PC-3 (cell line): ENCODE measurements at regions not wholly inside any gene's neighbourhood (a gene's known extent, or its start where the extent isn't known, plus 50 kb on each side); places are given as distances from the start of the nearest gene placed in this dataset.

ENCODE experiments used
- CTCF ChIP-seq: fragments of 300-600 bp; sonication (generic); conservative IDR thresholded peaks from 2 replicates; pipeline ENCODE4 v1.5.1; 2017; ENCODE audit warnings: antibody characterized with exemption, low read depth, mild to moderate bottlenecking, low read length
- EZH2 ChIP-seq: fragments of 300-600 bp; sonication (generic); IDR thresholded peaks from one replicate; pipeline ENCODE4 v1.6.1; 2017; ENCODE audit warnings: antibody characterized with exemption, mild to moderate bottlenecking, low read length; ENCODE audit not compliant: unreplicated experiment
- EZH2phosphoT487 ChIP-seq: fragments of 300-600 bp; sonication (generic); IDR thresholded peaks from 2 replicates; pipeline ENCODE4 v1.6.1; 2018; ENCODE audit warnings: mild to moderate bottlenecking, antibody characterized with exemption, low read length, borderline replicate concordance

GRCh38 chr16:88323546-88324330 is 59.0 kb upstream of the ZNF469 start:
- no peak for TF ChIP-seq CTCF
- no peak for TF ChIP-seq EZH2
- TF ChIP-seq EZH2phosphoT487 = no peak
